Ascending aorta (tissue), 2 donors: ENCODE measurements at regions not wholly inside any gene's neighbourhood (a gene's known extent, or its start where the extent isn't known, plus 50 kb on each side); places are given as distances from the start of the nearest gene placed in this dataset.

ENCODE experiments used
- DNase-seq, 2 donors: peaks; one replicate each; pipeline ENCODE4 v3.0.0-alpha.2; 2019; ENCODE audit warnings: low spot score in 2 of 2
- H3K27ac ChIP-seq, 2 donors: fragments of 200-600 bp; sonication (generic); one replicate each; pipeline ENCODE4 v1.5.1; 2016 to 2017; ENCODE audit warnings: mild to moderate bottlenecking in 1 of 2
- H3K27me3 ChIP-seq: fragments of 200-600 bp; sonication (generic); one replicate; pipeline ENCODE4 v1.5.1; 2017
- H3K36me3 ChIP-seq, 2 donors: fragments of 200-600 bp; sonication (generic); one replicate each; pipeline ENCODE4 v1.5.1; 2016
- H3K4me1 ChIP-seq, 2 donors: fragments of 200-600 bp; sonication (generic); one replicate each; pipeline ENCODE4 v1.5.1; 2016 to 2017; ENCODE audit warnings: mild to moderate bottlenecking in 1 of 2
- H3K4me3 ChIP-seq, 2 donors: fragments of 200-600 bp; sonication (generic); one replicate each; pipeline ENCODE4 v1.5.1; 2016 to 2017; ENCODE audit warnings: mild to moderate bottlenecking in 1 of 2
- H3K9me3 ChIP-seq, 2 donors: fragments of 200-600 bp; sonication (generic); one replicate each; pipeline ENCODE4 v1.5.1; 2016
- intact Hi-C: fragments of 100-400 bp; cut with DNase I; formaldehyde crosslinking; loops from one replicate; pipeline ENCODE4 v1.15.1; 2023
- TF ChIP-seq, protein P1 (sequence below), 3 experiments: fragments of 200-600 bp in 2 of 3; fragments of 450-650 bp in 1 of 3; sonication (generic) in 2 of 3; IDR thresholded peaks; one replicate each; pipeline ENCODE4 v1.5.1; 2016 to 2019; ENCODE audit warnings: antibody characterized with exemption in 3 of 3, mild to moderate bottlenecking in 1 of 3, moderate library complexity in 1 of 3

GRCh38 chr15:101543431-101543830 is 53.9 kb upstream of the PCSK6 start:
- TF ChIP-seq, protein P1, sequence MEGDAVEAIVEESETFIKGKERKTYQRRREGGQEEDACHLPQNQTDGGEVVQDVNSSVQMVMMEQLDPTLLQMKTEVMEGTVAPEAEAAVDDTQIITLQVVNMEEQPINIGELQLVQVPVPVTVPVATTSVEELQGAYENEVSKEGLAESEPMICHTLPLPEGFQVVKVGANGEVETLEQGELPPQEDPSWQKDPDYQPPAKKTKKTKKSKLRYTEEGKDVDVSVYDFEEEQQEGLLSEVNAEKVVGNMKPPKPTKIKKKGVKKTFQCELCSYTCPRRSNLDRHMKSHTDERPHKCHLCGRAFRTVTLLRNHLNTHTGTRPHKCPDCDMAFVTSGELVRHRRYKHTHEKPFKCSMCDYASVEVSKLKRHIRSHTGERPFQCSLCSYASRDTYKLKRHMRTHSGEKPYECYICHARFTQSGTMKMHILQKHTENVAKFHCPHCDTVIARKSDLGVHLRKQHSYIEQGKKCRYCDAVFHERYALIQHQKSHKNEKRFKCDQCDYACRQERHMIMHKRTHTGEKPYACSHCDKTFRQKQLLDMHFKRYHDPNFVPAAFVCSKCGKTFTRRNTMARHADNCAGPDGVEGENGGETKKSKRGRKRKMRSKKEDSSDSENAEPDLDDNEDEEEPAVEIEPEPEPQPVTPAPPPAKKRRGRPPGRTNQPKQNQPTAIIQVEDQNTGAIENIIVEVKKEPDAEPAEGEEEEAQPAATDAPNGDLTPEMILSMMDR (IDR thresholded peaks at IDR 0.05) = no peak
- no peak overlapping the region for H3K4me3 ChIP-seq
- H3K27ac ChIP-seq = no peak overlapping the region
- H3K36me3 ChIP-seq = no peaks in the 10 kb centered on the region
- no peaks in the 10 kb centered on the region for H3K4me1 ChIP-seq
- intact Hi-C loops = no loop called here
- no peak for DNase-seq
- no peaks in the 10 kb centered on the region for H3K9me3 ChIP-seq
- no peaks in the 10 kb centered on the region for H3K27me3 ChIP-seq

DNA sequence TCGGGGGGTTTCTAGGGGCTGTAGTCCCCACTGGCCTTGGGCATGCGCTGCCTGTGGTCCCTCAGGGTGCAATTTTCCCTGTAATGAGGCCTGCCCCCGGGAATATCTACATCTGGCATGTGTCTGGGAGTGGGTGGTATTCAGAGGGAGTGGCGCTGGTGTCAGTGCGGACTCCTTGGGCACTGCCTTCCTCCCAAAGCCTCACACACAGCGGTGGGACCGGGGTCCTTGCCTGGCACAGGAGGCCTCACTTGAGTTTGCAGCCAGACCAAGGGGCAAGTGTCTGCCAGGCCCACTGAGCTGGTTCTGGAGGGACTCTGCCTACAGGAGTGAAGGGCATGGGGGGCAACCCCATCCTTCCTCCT is 53.5 kb upstream of the PCSK6 start:
- H3K4me3 ChIP-seq = no peak overlapping the region
- H3K27me3 ChIP-seq = no peaks in the 10 kb centered on the region
- intact Hi-C loops = no loop called here
- no peaks in the 10 kb centered on the region for H3K4me1 ChIP-seq
- H3K36me3 ChIP-seq = no peaks in the 10 kb centered on the region
- H3K9me3 ChIP-seq = no peaks in the 10 kb centered on the region
- H3K27ac ChIP-seq = no peak overlapping the region
- TF ChIP-seq, protein P1 (IDR thresholded peaks at IDR 0.05) = no peak
- DNase-seq = peak in 1 of 2 donors; percentile 56

DNA sequence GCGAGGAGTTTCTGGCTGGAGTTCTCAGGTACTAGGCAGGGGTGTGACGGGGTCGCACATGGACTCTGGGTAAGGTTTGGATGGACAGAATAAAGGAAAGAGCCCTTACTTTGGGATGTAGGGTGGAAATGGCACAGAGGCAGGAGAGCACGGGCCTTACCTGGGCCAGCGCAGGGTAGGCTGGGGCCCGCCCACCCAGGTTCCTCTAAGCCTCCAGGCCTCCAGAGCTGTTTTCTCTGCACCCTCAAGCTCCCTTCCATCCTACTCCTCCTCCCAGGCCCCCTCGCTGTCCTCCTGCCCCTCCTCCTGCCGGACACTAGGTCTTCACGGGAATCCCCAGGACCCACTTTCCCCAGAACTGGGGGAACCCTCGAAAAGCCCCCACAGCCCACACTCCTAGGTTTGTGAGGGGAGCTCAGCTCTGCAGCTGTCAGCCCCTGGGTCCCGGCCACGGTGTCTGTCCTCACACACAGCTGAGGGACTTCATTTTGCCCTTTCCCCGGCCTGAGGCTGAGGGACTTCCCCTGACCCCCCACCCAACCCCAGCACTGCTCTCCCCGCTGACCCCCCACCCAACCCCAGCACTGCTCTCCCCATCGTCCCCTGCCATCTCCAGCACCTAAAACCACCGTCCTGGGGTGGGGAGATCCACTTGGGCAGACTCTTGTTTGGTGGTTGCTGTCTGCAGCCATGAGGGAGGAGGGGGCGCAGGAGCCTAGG is 53.0 kb upstream of the PCSK6 start:
- H3K36me3 ChIP-seq = no peaks in the 10 kb centered on the region
- H3K9me3 ChIP-seq = no peaks in the 10 kb centered on the region
- intact Hi-C loops = no loop called here
- H3K4me1 ChIP-seq = no peaks in the 10 kb centered on the region
- H3K27me3 ChIP-seq = no peaks in the 10 kb centered on the region
- H3K4me3 ChIP-seq = no peak overlapping the region
- TF ChIP-seq, protein P1 (IDR thresholded peaks at IDR 0.05) = no peak
- H3K27ac ChIP-seq = no peak overlapping the region
- DNase-seq = peak in 1 of 2 donors; percentile 59

DNA sequence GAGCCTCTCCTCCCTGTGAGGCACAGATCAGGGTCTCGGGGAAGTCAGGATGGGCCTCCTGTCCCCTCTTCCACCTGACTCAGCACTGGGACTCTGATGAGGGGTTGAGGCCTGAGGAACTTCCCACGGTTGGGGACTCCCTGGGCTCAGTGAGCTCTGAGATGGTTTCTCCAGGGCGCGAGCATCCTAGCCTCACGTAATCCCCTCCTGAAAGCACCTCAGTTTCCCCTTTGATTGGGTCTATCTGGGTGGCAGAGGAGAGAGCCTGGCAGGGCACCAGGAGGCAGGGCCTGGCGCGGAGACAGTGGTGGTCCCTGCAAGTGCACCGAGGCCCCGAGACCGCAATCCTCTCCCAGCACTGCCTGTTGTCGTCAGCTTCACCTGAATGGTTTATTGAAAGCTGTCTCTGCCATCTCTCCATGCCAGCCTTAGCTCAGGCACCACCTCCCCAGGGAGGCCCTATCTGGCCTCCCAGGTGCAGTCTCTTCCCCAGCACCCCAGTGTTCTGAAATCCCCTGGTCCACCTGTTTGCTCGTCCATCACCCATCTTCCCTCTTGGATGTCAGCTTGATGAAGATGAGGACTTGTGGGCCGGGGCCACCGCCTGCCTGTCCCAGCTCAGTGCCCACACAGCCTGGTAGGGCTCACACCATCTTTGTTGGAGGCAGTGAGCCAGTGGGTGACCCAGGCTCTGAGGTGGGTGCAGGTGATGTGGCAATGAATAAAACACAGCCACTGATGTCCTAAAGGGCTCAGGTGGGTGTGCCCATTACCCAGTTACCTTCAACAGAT is 52.2 kb upstream of the PCSK6 start:
- Histone ChIP-seq H3K9me3 (no peaks in the 10 kb centered on the region), H3K27me3 (no peaks in the 10 kb centered on the region), H3K4me3 (no peak overlapping the region), H3K27ac (no peak overlapping the region), H3K4me1 (no peaks in the 10 kb centered on the region), H3K36me3 (no peaks in the 10 kb centered on the region)
- TF ChIP-seq, protein P1 (IDR thresholded peaks at IDR 0.05) = no peak
- intact Hi-C loops = no loop called here
- DNase-seq = peak in 1 of 2 donors; percentile 49

- peak in 1 of 2 donors; percentile 52 for DNase-seq
- intact Hi-C loops = no loop called here
- TF ChIP-seq, protein P1 (IDR thresholded peaks at IDR 0.05) = no peak
- H3K36me3 ChIP-seq = no peaks in the 10 kb centered on the region
- no peak overlapping the region for H3K4me3 ChIP-seq
- no peaks in the 10 kb centered on the region for H3K27me3 ChIP-seq
- H3K27ac ChIP-seq = no peak overlapping the region
- H3K9me3 ChIP-seq = no peaks in the 10 kb centered on the region
- H3K4me1 ChIP-seq = no peaks in the 10 kb centered on the region
Observed at GRCh38 chr15:101540480-101541239, 51.2 kb upstream of the PCSK6 start.
